IMR-90 (cell line): ENCODE measurements at regions not wholly inside any gene's neighbourhood (a gene's known extent, or its start where the extent isn't known, plus 50 kb on each side); places are given as distances from the start of the nearest gene placed in this dataset.

Source experiments
- ATAC-seq: fragments of 200-7000 bp; cut with Tn5 transposase; 2 replicates; pipeline ENCODE4 v1.9.1; 2020; ENCODE audit warnings: low read depth, mild to moderate bottlenecking, moderate library complexity
- BruUV-seq: library from RNA; stranded (reverse); fragments of 400-500 nt; replicated peaks from 2 replicates; lab custom pipeline; 2021; lab: Mats Ljungman, UMichigan
- CTCF ChIA-PET: fragments of 300-600 bp; formaldehyde crosslinking; extraction: SDS; loops from one replicate; lab custom pipeline; 2021; ENCODE audit warnings: antibody characterized with exemption; lab: Yijun Ruan, JAX
- POLR2A ChIA-PET: fragments of 300-600 bp; sonication (Branson Sonifier 250); formaldehyde crosslinking; loops from one replicate; lab custom pipeline; 2022; ENCODE audit warnings: antibody characterized with exemption; ENCODE audit not compliant: unreplicated experiment; lab: Charles Lee
- DNase-seq: peaks from one replicate; pipeline ENCODE4 v3.0.0; 2013
- H2AFZ ChIP-seq: replicated peaks from 2 replicates; pipeline ENCODE3; 2013; ENCODE audit warnings: low read length, mild to moderate bottlenecking; ENCODE audit not compliant: poor library complexity
- H2AK5ac ChIP-seq: 2 replicates; pipeline ENCODE4 v1.6.1; 2013; ENCODE audit warnings: low read depth, low read length, inconsistent platforms
- H2AK9ac ChIP-seq: replicated peaks from 2 replicates; pipeline ENCODE3; 2013; ENCODE audit warnings: mild to moderate bottlenecking, low read depth, low read length, moderate library complexity; ENCODE audit not compliant: poor library complexity
- H2BK120ac ChIP-seq: 2 replicates; pipeline ENCODE4 v1.6.1; 2013; ENCODE audit warnings: low read depth, low read length, inconsistent platforms
- H2BK15ac ChIP-seq: 3 replicates; pipeline ENCODE4 v1.6.1; 2013; ENCODE audit warnings: low read depth, low read length, inconsistent platforms
- H2BK20ac ChIP-seq: 2 replicates; pipeline ENCODE4 v1.6.1; 2013; ENCODE audit warnings: low read depth, mild to moderate bottlenecking, inconsistent platforms, low read length, moderate library complexity
- H2BK5ac ChIP-seq: 2 replicates; pipeline ENCODE4 v1.6.1; 2013; ENCODE audit warnings: mild to moderate bottlenecking, low read depth, low read length, inconsistent platforms; ENCODE audit not compliant: poor library complexity, severe bottlenecking
- H3K14ac ChIP-seq: replicated peaks from 2 replicates; pipeline ENCODE4 v1.6.1; 2013; ENCODE audit warnings: low read depth, low read length, inconsistent platforms
- H3K18ac ChIP-seq: 2 replicates; pipeline ENCODE4 v1.6.1; 2013; ENCODE audit warnings: low read depth, low read length, control low read depth
- H3K23ac ChIP-seq: 2 replicates; pipeline ENCODE4 v1.6.1; 2013; ENCODE audit warnings: low read depth, low read length, inconsistent platforms
- H3K27ac ChIP-seq: 2 replicates; pipeline ENCODE4 v1.5.1; 2013; ENCODE audit warnings: mild to moderate bottlenecking, control low read depth, low read length; ENCODE audit not compliant: insufficient read depth
- H3K27me3 ChIP-seq: 2 replicates; pipeline ENCODE4 v1.6.1; 2013; ENCODE audit warnings: low read length; ENCODE audit not compliant: control insufficient read depth, insufficient read depth
- H3K36me3 ChIP-seq: 2 replicates; pipeline ENCODE4 v1.6.1; 2013; ENCODE audit warnings: low read length, mixed read lengths; ENCODE audit not compliant: control insufficient read depth, insufficient read depth
- H3K4ac ChIP-seq: 2 replicates; pipeline ENCODE4 v1.6.1; 2013; ENCODE audit warnings: low read depth, low read length, inconsistent platforms
- H3K4me1 ChIP-seq: 2 replicates; pipeline ENCODE4 v1.6.1; 2013; ENCODE audit warnings: low read length, mixed read lengths; ENCODE audit not compliant: control insufficient read depth, insufficient read depth
- H3K4me2 ChIP-seq: 2 replicates; pipeline ENCODE4 v1.6.1; 2013; ENCODE audit warnings: low read depth, mild to moderate bottlenecking, control low read depth, low read length, moderate library complexity
- H3K4me3 ChIP-seq: 2 replicates; pipeline ENCODE4 v1.5.1; 2013; ENCODE audit warnings: low read depth, mild to moderate bottlenecking, control low read depth, low read length, moderate library complexity; ENCODE audit not compliant: insufficient read depth
- H3K56ac ChIP-seq: 2 replicates; pipeline ENCODE4 v1.6.1; 2013; ENCODE audit warnings: low read length, inconsistent platforms; ENCODE audit not compliant: insufficient read depth; ENCODE audit errors: extremely low read depth
- H3K79me1 ChIP-seq, 2 experiments: 2 replicates each; pipeline ENCODE4 v1.6.1; 2013; ENCODE audit warnings: low read length in 2 of 2, inconsistent platforms in 1 of 2, low read depth in 1 of 2
- H3K9ac ChIP-seq: 2 replicates; pipeline ENCODE4 v1.6.1; 2013; ENCODE audit warnings: low read depth, low read length, control low read depth
- H3K9me1 ChIP-seq: 2 replicates; pipeline ENCODE4 v1.6.1; 2013; ENCODE audit warnings: low read length, inconsistent platforms; ENCODE audit not compliant: insufficient read depth
- H3K9me3 ChIP-seq: 2 replicates; pipeline ENCODE4 v1.6.1; 2013; ENCODE audit warnings: low read length; ENCODE audit not compliant: control insufficient read depth, insufficient read depth
- H4K20me1 ChIP-seq: 2 replicates; pipeline ENCODE4 v1.6.1; 2013; ENCODE audit warnings: low read length, inconsistent platforms; ENCODE audit not compliant: insufficient read depth
- H4K5ac ChIP-seq: 2 replicates; pipeline ENCODE4 v1.6.1; 2013; ENCODE audit warnings: mild to moderate bottlenecking, low read depth, low read length, control low read depth
- H4K8ac ChIP-seq, 2 experiments: 2 replicates each; pipeline ENCODE4 v1.6.1; 2013; ENCODE audit warnings: low read depth in 2 of 2, low read length in 2 of 2, control low read depth in 1 of 2, inconsistent platforms in 1 of 2
- H4K91ac ChIP-seq: 2 replicates; pipeline ENCODE4 v1.6.1; 2013; ENCODE audit warnings: low read depth, low read length, inconsistent platforms; ENCODE audit not compliant: insufficient read depth
- BHLHE40 ChIP-seq: fragments of 150-350 bp; IDR thresholded peaks from 2 replicates; pipeline ENCODE4 v1.6.1; 2016; ENCODE audit warnings: mild to moderate bottlenecking, low read depth, low read length
- CEBPB ChIP-seq: IDR thresholded peaks from 2 replicates; pipeline ENCODE4 v1.6.1; 2012; ENCODE audit warnings: low read depth, low read length, improper control_type of control experiment
- FOS ChIP-seq: fragments of 150-350 bp; IDR thresholded peaks from 2 replicates; pipeline ENCODE4 v1.6.1; 2016; ENCODE audit warnings: low read depth, low read length
- MAZ ChIP-seq: IDR thresholded peaks from 2 replicates; pipeline ENCODE4 v1.6.1; 2012; ENCODE audit warnings: low read depth, mild to moderate bottlenecking, low read length, improper control_type of control experiment, moderate library complexity, borderline replicate concordance
- MXI1 ChIP-seq: IDR thresholded peaks from 2 replicates; pipeline ENCODE4 v1.6.1; 2012; ENCODE audit warnings: low read depth, mild to moderate bottlenecking, low read length, moderate library complexity, borderline replicate concordance
- POLR2A ChIP-seq: IDR thresholded peaks from 2 replicates; pipeline ENCODE4 v1.6.1; 2012; ENCODE audit warnings: mild to moderate bottlenecking, low read depth, low read length
- RFX5 ChIP-seq: IDR thresholded peaks from 2 replicates; pipeline ENCODE4 v1.8.0; 2012; ENCODE audit warnings: low read depth, mild to moderate bottlenecking, low read length, moderate library complexity
- SMC3 ChIP-seq: fragments of 150-350 bp; IDR thresholded peaks from 2 replicates; pipeline ENCODE4 v1.6.1; 2016; ENCODE audit warnings: low read depth, mild to moderate bottlenecking, antibody characterized with exemption, low read length, moderate library complexity
- WGBS, 2 experiments: methylation state at CpG; one replicate each; pipeline versions ENCODE4 v1.1.5 to v1.1.7; 2013; ENCODE audit warnings: missing lambda C conversion rate in 2 of 2; ENCODE audit not compliant: insufficient read length in 1 of 2; ENCODE audit errors: extremely low coverage in 2 of 2; 5-methylcytosine and 5-hydroxymethylcytosine counted together
- dilution Hi-C: fragments of 300-500 bp; cut with HindIII; formaldehyde crosslinking; loops from one replicate; pipeline ENCODE4 v1.14.3; 2018; ENCODE audit warnings: low sequenced_read_pairs; ENCODE audit not compliant: unreplicated experiment
- in situ Hi-C: fragments of 300-500 bp; cut with MboI; formaldehyde crosslinking; loops from 3 replicates; pipeline ENCODE4 v1.14.3; 2019; ENCODE audit warnings: low sequenced_read_pairs, inconsistent platforms, mixed read lengths
- intact Hi-C: fragments of 100-400 bp; cut with micrococcal nuclease; formaldehyde crosslinking; loops from 2 replicates; pipeline ENCODE4 v1.10.0; 2022
- TF ChIP-seq, protein P1 (sequence below): fragments of 150-350 bp; IDR thresholded peaks from 2 replicates; pipeline ENCODE4 v1.6.1; 2016; ENCODE audit warnings: low read depth, mild to moderate bottlenecking, low read length, moderate library complexity, borderline replicate concordance

DNA sequence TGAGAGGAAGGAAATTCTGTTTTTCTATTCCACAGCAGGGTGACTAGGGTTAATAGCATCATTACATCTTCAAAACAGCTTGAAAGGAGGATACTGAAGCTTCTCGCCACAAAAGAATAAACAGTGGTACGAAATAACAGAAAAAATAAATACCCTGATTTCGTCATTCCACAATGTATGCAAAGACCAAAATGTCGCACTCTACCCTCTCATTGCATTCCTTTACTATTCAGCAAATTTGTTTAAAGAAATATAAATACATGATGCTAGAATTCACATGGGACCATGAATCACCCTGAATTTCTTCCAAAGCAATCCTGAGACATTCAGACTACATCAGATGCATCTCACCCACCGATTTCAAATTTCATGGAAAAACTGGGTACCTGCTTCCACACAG is 112.3 kb upstream of the TOP3B start (continued):
- no peak for TF ChIP-seq SMC3

DNA sequence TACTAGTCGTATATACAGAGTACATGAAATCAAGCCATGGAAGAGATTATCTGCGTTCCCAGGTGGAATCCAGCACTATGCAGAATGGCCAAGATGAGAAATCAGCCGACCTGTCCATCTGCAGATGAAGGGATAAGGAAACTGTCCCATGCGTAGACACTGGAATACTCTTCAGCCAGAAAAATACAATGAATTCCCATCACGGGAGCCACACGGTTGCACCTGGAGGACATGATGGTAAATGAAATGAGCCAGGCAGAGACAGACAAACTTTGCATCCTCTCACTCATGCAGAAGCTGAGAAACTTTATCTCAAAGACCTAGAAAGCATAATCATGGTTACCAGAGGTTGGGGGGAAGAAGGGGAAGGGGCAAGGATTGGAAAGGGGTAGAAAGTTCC is 111.9 kb upstream of the TOP3B start:
- Histone ChIP-seq H2AFZ (no peak overlapping the region), H2AK5ac (peak overlapping the region; percentile 30), H2BK120ac (peak overlapping the region; percentile 71), H4K20me1 (no peaks in the 10 kb centered on the region), H4K5ac (peak overlapping the region; percentile 69), H4K8ac (peak overlapping the region in 1 of 2 experiments; percentile 60; a peak in 1 of 4 replicates), H3K23ac (0 out of 2 replicates have a peak overlapping the region, but pooled peaks have one; percentile 21), H4K91ac (peak overlapping the region; percentile 78), H3K27me3 (no peaks in the 10 kb centered on the region; the same call in 1 of the 2 replicates), H2BK5ac (peak overlapping the region; percentile 62), H3K14ac (0 out of 2 replicates have a peak overlapping the region, but pooled peaks have one; percentile 1), H3K4me1 (peaks cover 16% of the 10 kb centered on the region), H3K27ac (peak overlapping the region; percentile 90; the same call in 1 of the 2 replicates), H3K36me3 (no peaks in the 10 kb centered on the region), H3K9ac (0 out of 2 replicates have a peak overlapping the region, but pooled peaks have one; percentile 5), H3K4me3 (no peak overlapping the region), H2BK15ac (peak overlapping the region; percentile 45; the same call in 2 of the 3 replicates), H3K9me3 (peaks cover 14% of the 10 kb centered on the region), H3K18ac (peak overlapping the region; percentile 94), H3K4me2 (peak overlapping the region; percentile 48), H3K9me1 (peaks cover 8% of the 10 kb centered on the region; the same call in 1 of the 2 replicates), H2AK9ac (no peak overlapping the region), H3K56ac (no peak overlapping the region), H3K4ac (peak overlapping the region; percentile 40), H3K79me1 (no peaks in the 10 kb centered on the region), H2BK20ac (peak overlapping the region; percentile 72)
- in situ Hi-C loops (no loop called here), dilution Hi-C loops (no loop called here), intact Hi-C loops (no loop called here)
- BruUV-seq, result no TSS peak
- no CpG with 5 or more reads among the region's 6 CpGs for WGBS, 2 experiments
- ChIA-PET POLR2A (interaction anchor here (0.6 kb wide), 1 partner anchor 29 kb away, joined by 8 read pairs; no protein-coding TSS in a partner anchor), CTCF (interaction anchor here (1.6 kb wide), 1 partner anchor 33 kb away, joined by 4 read pairs; no protein-coding TSS in a partner anchor)
- DNase-seq (no peak), ATAC-seq (no peak; the same call in 1 of the 2 replicates)
- TF ChIP-seq POLR2A (no peak), MAZ (no peak), MXI1 (no peak), RFX5 (no peak), FOS (no peak), CEBPB (no peak), BHLHE40 (no peak)
- TF ChIP-seq, protein P1, sequence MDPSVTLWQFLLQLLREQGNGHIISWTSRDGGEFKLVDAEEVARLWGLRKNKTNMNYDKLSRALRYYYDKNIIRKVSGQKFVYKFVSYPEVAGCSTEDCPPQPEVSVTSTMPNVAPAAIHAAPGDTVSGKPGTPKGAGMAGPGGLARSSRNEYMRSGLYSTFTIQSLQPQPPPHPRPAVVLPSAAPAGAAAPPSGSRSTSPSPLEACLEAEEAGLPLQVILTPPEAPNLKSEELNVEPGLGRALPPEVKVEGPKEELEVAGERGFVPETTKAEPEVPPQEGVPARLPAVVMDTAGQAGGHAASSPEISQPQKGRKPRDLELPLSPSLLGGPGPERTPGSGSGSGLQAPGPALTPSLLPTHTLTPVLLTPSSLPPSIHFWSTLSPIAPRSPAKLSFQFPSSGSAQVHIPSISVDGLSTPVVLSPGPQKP, result no peak
